ENCODE measurements at regions not wholly inside any gene's neighbourhood (a gene's known extent, or its start where the extent isn't known, plus 50 kb on each side); places are given as distances from the start of the nearest gene placed in this dataset.

- TF ChIP-seq CTCF (IDR thresholded peaks at IDR 0.05; ENCODE audit: low read depth, low read length, poor library complexity, severe bottlenecking) (no peak), EZH2phosphoT487 (IDR thresholded peaks at IDR 0.05; ENCODE audit: borderline replicate concordance, low read length) (no peak)
Observed at GRCh38 chr6:163955096-163955495, 540.6 kb downstream of the QKI start.
